B cell (primary cell): ENCODE measurements at regions not wholly inside any gene's neighbourhood (a gene's known extent, or its start where the extent isn't known, plus 50 kb on each side); places are given as distances from the start of the nearest gene placed in this dataset.

Experiments used
- EZH2 ChIP-seq: IDR thresholded peaks from 2 replicates; pipeline ENCODE4 v1.6.1; 2012; ENCODE audit warnings: borderline replicate concordance, low read depth, mild to moderate bottlenecking, moderate library complexity, low read length; ENCODE audit not compliant: insufficient read depth, poor library complexity, severe bottlenecking
- TF ChIP-seq, protein P1 (sequence below): fragments of 200-600 bp; IDR thresholded peaks from one replicate; pipeline ENCODE4 v1.8.0; 2022; ENCODE audit warnings: antibody characterized with exemption, mild to moderate bottlenecking

DNA sequence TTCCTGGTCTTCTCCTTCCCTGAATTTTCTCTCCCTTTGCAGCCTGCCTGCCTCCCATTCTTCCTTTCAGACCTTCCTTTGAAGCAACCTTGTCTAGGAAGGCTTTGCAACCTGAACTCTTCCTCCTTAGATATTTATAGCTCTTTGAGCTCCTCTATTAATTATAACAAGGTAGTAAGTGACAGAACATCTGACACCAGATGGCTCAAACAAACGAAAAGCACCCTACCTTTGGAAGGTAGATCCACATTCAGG lies 57.2 kb upstream of the SLC1A4 start:
- TF ChIP-seq, protein P1, sequence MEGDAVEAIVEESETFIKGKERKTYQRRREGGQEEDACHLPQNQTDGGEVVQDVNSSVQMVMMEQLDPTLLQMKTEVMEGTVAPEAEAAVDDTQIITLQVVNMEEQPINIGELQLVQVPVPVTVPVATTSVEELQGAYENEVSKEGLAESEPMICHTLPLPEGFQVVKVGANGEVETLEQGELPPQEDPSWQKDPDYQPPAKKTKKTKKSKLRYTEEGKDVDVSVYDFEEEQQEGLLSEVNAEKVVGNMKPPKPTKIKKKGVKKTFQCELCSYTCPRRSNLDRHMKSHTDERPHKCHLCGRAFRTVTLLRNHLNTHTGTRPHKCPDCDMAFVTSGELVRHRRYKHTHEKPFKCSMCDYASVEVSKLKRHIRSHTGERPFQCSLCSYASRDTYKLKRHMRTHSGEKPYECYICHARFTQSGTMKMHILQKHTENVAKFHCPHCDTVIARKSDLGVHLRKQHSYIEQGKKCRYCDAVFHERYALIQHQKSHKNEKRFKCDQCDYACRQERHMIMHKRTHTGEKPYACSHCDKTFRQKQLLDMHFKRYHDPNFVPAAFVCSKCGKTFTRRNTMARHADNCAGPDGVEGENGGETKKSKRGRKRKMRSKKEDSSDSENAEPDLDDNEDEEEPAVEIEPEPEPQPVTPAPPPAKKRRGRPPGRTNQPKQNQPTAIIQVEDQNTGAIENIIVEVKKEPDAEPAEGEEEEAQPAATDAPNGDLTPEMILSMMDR, result no peak
- no peak for TF ChIP-seq EZH2
